ENCODE measurements at regions not wholly inside any gene's neighbourhood (a gene's known extent, or its start where the extent isn't known, plus 50 kb on each side); places are given as distances from the start of the nearest gene placed in this dataset.
"Not testable (repeated sequence)": the region's sequence is repeated elsewhere in the genome, so short reads cannot be mapped to it uniquely, and the experiment has no call there.

- intact Hi-C loops (cut with micrococcal nuclease) = no loop called here
Observed at GRCh38 chr1:234848972-234849649, 239.1 kb upstream of the IRF2BP2 start.

- intact Hi-C loops (cut with micrococcal nuclease) = not testable (repeated sequence)
Observed at GRCh38 chr1:234846813-234847212, 236.8 kb upstream of the IRF2BP2 start.

- intact Hi-C loops (cut with micrococcal nuclease) = loop anchor here (1.0 to 2.0 kb wide), 7 partner anchors 78 to 324 kb away; no protein-coding TSS in a partner anchor
Observed at GRCh38 chr1:234845836-234846235, 235.9 kb upstream of the IRF2BP2 start.

GRCh38 chr1:234845097-234845660 lies 235.2 kb upstream of the IRF2BP2 start:
- intact Hi-C loops (cut with micrococcal nuclease) = loop anchor here (1.0 to 2.0 kb wide), 7 partner anchors 77 to 323 kb away; no protein-coding TSS in a partner anchor

GRCh38 chr1:234844479-234845031 lies 234.6 kb upstream of the IRF2BP2 start:
- intact Hi-C loops (cut with micrococcal nuclease) = loop anchor here (1.0 to 2.0 kb wide), 7 partner anchors 76 to 322 kb away; no protein-coding TSS in a partner anchor

GRCh38 chr1:234843946-234844345 lies 234.0 kb upstream of the IRF2BP2 start:
- intact Hi-C loops (cut with micrococcal nuclease) = loop anchor here (1.0 to 2.0 kb wide), 9 partner anchors 72 to 345 kb away; no protein-coding TSS in a partner anchor

GRCh38 chr1:234842726-234843641 lies 233.0 kb upstream of the IRF2BP2 start:
- intact Hi-C loops (cut with micrococcal nuclease) = loop anchor here (1.0 kb wide), 8 partner anchors 8 to 344 kb away; no protein-coding TSS in a partner anchor

- intact Hi-C loops (cut with micrococcal nuclease) = loop anchor here (1.0 kb wide), 1 partner anchor 10 kb away; no protein-coding TSS in a partner anchor
Observed at GRCh38 chr1:234841710-234842231, 231.8 kb upstream of the IRF2BP2 start.

GRCh38 chr1:234841281-234841680 lies 231.3 kb upstream of the IRF2BP2 start:
- intact Hi-C loops (cut with micrococcal nuclease) = no loop called here

GRCh38 chr1:234840843-234841242 lies 230.9 kb upstream of the IRF2BP2 start:
- intact Hi-C loops (cut with micrococcal nuclease) = no loop called here

- intact Hi-C loops (cut with micrococcal nuclease) = no loop called here
Observed at GRCh38 chr1:234840253-234840652, 230.3 kb upstream of the IRF2BP2 start.

- intact Hi-C loops (cut with micrococcal nuclease) = no loop called here
Observed at GRCh38 chr1:234839663-234840062, 229.7 kb upstream of the IRF2BP2 start.

GRCh38 chr1:234838820-234839219 lies 228.8 kb upstream of the IRF2BP2 start:
- intact Hi-C loops (cut with micrococcal nuclease) = no loop called here

- intact Hi-C loops (cut with micrococcal nuclease) = no loop called here
Observed at GRCh38 chr1:234838182-234838581, 228.2 kb upstream of the IRF2BP2 start.

- intact Hi-C loops (cut with micrococcal nuclease) = no loop called here
Observed at GRCh38 chr1:234837713-234838112, 227.7 kb upstream of the IRF2BP2 start.

- intact Hi-C loops (cut with micrococcal nuclease) = no loop called here
Observed at GRCh38 chr1:234836776-234837357, 226.9 kb upstream of the IRF2BP2 start.

- intact Hi-C loops (cut with micrococcal nuclease) = no loop called here
Observed at GRCh38 chr1:234836045-234836681, 226.2 kb upstream of the IRF2BP2 start.

- intact Hi-C loops (cut with micrococcal nuclease) = no loop called here
Observed at GRCh38 chr1:234835239-234835638, 225.3 kb upstream of the IRF2BP2 start.

GRCh38 chr1:234833646-234834045 lies 223.7 kb upstream of the IRF2BP2 start:
- intact Hi-C loops (cut with micrococcal nuclease) = no loop called here

- intact Hi-C loops (cut with micrococcal nuclease) = no loop called here
Observed at GRCh38 chr1:234833118-234833517, 223.1 kb upstream of the IRF2BP2 start.

Measured in T-helper 1 cell treated with Interleukin-12 subunit alpha and Interleukin-12 subunit beta and Interleukin-4 antibody, amounts not matched to agents 30 ng/mL and 1 ng/mL, for 36 hours (primary cell).